AG10803 (cell line): ENCODE measurements at regions not wholly inside any gene's neighbourhood (a gene's known extent, or its start where the extent isn't known, plus 50 kb on each side); places are given as distances from the start of the nearest gene placed in this dataset.

Experiments used
- DNase-seq: peaks from one replicate; pipeline ENCODE4 v3.0.0; 2010; ENCODE audit warnings: low read depth
- H3K4me3 ChIP-seq: 2 replicates; pipeline ENCODE4 v1.5.1; 2011; ENCODE audit warnings: mild to moderate bottlenecking, low read length, control low read depth
- CTCF ChIP-seq: conservative IDR thresholded peaks from 2 replicates; pipeline ENCODE4 v1.5.1; 2011; ENCODE audit warnings: mild to moderate bottlenecking, low read length, control low read depth, inconsistent platforms

- TF ChIP-seq CTCF: no peak
- no peak overlapping the region for H3K4me3 ChIP-seq
- no peak for DNase-seq
Observed at GRCh38 chr5:163660486-163660885, 155.1 kb downstream of the MAT2B start.

GRCh38 chr5:163661360-163661759 lies 155.9 kb downstream of the MAT2B start:
- DNase-seq: no peak
- no peak overlapping the region for H3K4me3 ChIP-seq
- no peak for TF ChIP-seq CTCF

- no peak overlapping the region for H3K4me3 ChIP-seq
- DNase-seq: no peak
- TF ChIP-seq CTCF: no peak
Observed at GRCh38 chr5:163670036-163670435, 164.6 kb downstream of the MAT2B start.

GRCh38 chr5:163677092-163677491 lies 171.7 kb downstream of the MAT2B start:
- no peak for TF ChIP-seq CTCF
- DNase-seq: no peak
- H3K4me3 ChIP-seq: no peak overlapping the region

GRCh38 chr5:163682234-163682633 lies 176.8 kb downstream of the MAT2B start:
- no peak overlapping the region for H3K4me3 ChIP-seq
- DNase-seq: no peak
- no peak for TF ChIP-seq CTCF

GRCh38 chr5:163687414-163687813 lies 182.0 kb downstream of the MAT2B start:
- no peak for DNase-seq
- H3K4me3 ChIP-seq: no peak overlapping the region
- no peak for TF ChIP-seq CTCF

- no peak for DNase-seq
- H3K4me3 ChIP-seq: no peak overlapping the region
- no peak for TF ChIP-seq CTCF
Observed at GRCh38 chr5:163692091-163692490, 186.7 kb downstream of the MAT2B start.
